MM.1S (cell line): ENCODE measurements at regions not wholly inside any gene's neighbourhood (a gene's known extent, or its start where the extent isn't known, plus 50 kb on each side); places are given as distances from the start of the nearest gene placed in this dataset.

Source experiments
- DNase-seq: peaks from one replicate; pipeline ENCODE4 v3.0.0-alpha.2; 2015
- H2AFZ ChIP-seq: fragments of 300-600 bp; sonication (generic); 2 replicates; pipeline ENCODE4 v1.6.0; 2016; ENCODE audit warnings: antibody characterized with exemption, low read length
- H3F3A ChIP-seq: fragments of 300-600 bp; sonication (generic); 2 replicates; pipeline ENCODE4 v1.6.1; 2016; ENCODE audit warnings: mild to moderate bottlenecking, antibody characterized with exemption, low read length, moderate library complexity, mixed read lengths; ENCODE audit not compliant: insufficient read depth
- H3K27ac ChIP-seq: fragments of 300-600 bp; sonication (generic); 2 replicates; pipeline ENCODE4 v1.5.1; 2016; ENCODE audit warnings: mild to moderate bottlenecking, low read length
- H3K27me3 ChIP-seq: fragments of 300-600 bp; sonication (generic); replicated peaks from 2 replicates; pipeline ENCODE4 v1.6.0; 2016; ENCODE audit warnings: low read length; ENCODE audit not compliant: insufficient read depth
- H3K36me3 ChIP-seq: fragments of 300-600 bp; sonication (generic); replicated peaks from 2 replicates; pipeline ENCODE4 v1.6.1; 2016; ENCODE audit warnings: mild to moderate bottlenecking, low read length, mixed read lengths; ENCODE audit not compliant: insufficient read depth
- H3K4me1 ChIP-seq: fragments of 300-600 bp; sonication (generic); 2 replicates; pipeline ENCODE4 v1.6.1; 2016; ENCODE audit warnings: low read length, mixed read lengths
- H3K4me2 ChIP-seq: fragments of 300-600 bp; sonication (generic); 2 replicates; pipeline ENCODE4 v1.6.0; 2016; ENCODE audit warnings: low read depth, low read length
- H3K4me3 ChIP-seq: fragments of 300-600 bp; sonication (generic); 2 replicates; pipeline ENCODE4 v1.5.1; 2016; ENCODE audit warnings: low read length, mixed read lengths
- H3K79me2 ChIP-seq: fragments of 300-600 bp; sonication (generic); 2 replicates; pipeline ENCODE4 v1.6.1; 2016; ENCODE audit warnings: mixed run types, low read length, mixed read lengths
- H3K9ac ChIP-seq: fragments of 300-600 bp; sonication (generic); 2 replicates; pipeline ENCODE4 v1.6.1; 2016; ENCODE audit warnings: low read length, mixed read lengths
- H3K9me2 ChIP-seq: fragments of 300-600 bp; sonication (generic); replicated peaks from 2 replicates; pipeline ENCODE4 v1.6.1; 2016; ENCODE audit warnings: mild to moderate bottlenecking, low read length, mixed read lengths; ENCODE audit not compliant: insufficient read depth
- H3K9me3 ChIP-seq: fragments of 300-600 bp; sonication (generic); replicated peaks from 2 replicates; pipeline ENCODE4 v1.6.1; 2016; ENCODE audit warnings: mild to moderate bottlenecking, low read length, mixed read lengths; ENCODE audit not compliant: insufficient read depth
- H4K20me1 ChIP-seq: fragments of 300-600 bp; sonication (generic); 2 replicates; pipeline ENCODE4 v1.6.1; 2016; ENCODE audit warnings: mild to moderate bottlenecking, low read length, moderate library complexity, mixed read lengths; ENCODE audit not compliant: insufficient read depth
- CTCF ChIP-seq: fragments of 300-600 bp; sonication (generic); IDR thresholded peaks from 2 replicates; pipeline ENCODE4 v1.5.1; 2016; ENCODE audit warnings: antibody characterized with exemption, low read length, mixed read lengths
- EZH2 ChIP-seq: fragments of 300-600 bp; sonication (generic); optimal IDR thresholded peaks from 2 replicates; pipeline ENCODE3; 2017; ENCODE audit warnings: low read depth, mild to moderate bottlenecking, antibody characterized with exemption, low read length, mixed read lengths
- EZH2phosphoT487 ChIP-seq: fragments of 300-600 bp; sonication (generic); IDR thresholded peaks from 2 replicates; pipeline ENCODE4 v1.6.1; 2018; ENCODE audit warnings: antibody characterized with exemption, low read length

- Histone ChIP-seq H3K79me2 (no peaks in the 10 kb centered on the region), H4K20me1 (no peaks in the 10 kb centered on the region), H3K4me2 (no peak overlapping the region), H3K9ac (no peak overlapping the region), H3F3A (no peaks in the 10 kb centered on the region), H3K4me1 (no peaks in the 10 kb centered on the region), H3K27ac (no peak overlapping the region), H3K9me2 (no peaks in the 10 kb centered on the region), H3K36me3 (no peaks in the 10 kb centered on the region), H3K4me3 (no peak overlapping the region), H2AFZ (no peak overlapping the region), H3K27me3 (no peaks in the 10 kb centered on the region), H3K9me3 (no peaks in the 10 kb centered on the region)
- DNase-seq, result no peak
- no peak for TF ChIP-seq CTCF
- no peak for TF ChIP-seq EZH2phosphoT487
- TF ChIP-seq EZH2, result no peak
Observed at GRCh38 chr18:22108674-22109073, 60.7 kb upstream of the GATA6 start.

- Histone ChIP-seq H3K9ac (no peak overlapping the region), H3K27me3 (no peaks in the 10 kb centered on the region), H3K4me1 (no peaks in the 10 kb centered on the region), H3K4me3 (no peak overlapping the region), H4K20me1 (no peaks in the 10 kb centered on the region), H3K9me3 (no peaks in the 10 kb centered on the region), H2AFZ (no peak overlapping the region), H3K4me2 (no peak overlapping the region), H3K36me3 (no peaks in the 10 kb centered on the region), H3F3A (no peaks in the 10 kb centered on the region), H3K27ac (no peak overlapping the region), H3K79me2 (no peaks in the 10 kb centered on the region), H3K9me2 (no peaks in the 10 kb centered on the region)
- no peak for TF ChIP-seq CTCF
- TF ChIP-seq EZH2, result no peak
- no peak for TF ChIP-seq EZH2phosphoT487
- DNase-seq, result no peak
Observed at GRCh38 chr18:22109535-22109934, 59.9 kb upstream of the GATA6 start.

GRCh38 chr18:22110461-22110924, 58.9 kb upstream of the GATA6 start:
- Histone ChIP-seq H3K79me2 (no peaks in the 10 kb centered on the region), H3F3A (no peaks in the 10 kb centered on the region), H3K4me2 (no peak overlapping the region), H3K9ac (no peak overlapping the region), H3K36me3 (no peaks in the 10 kb centered on the region), H2AFZ (no peak overlapping the region), H3K9me3 (no peaks in the 10 kb centered on the region), H3K4me3 (no peak overlapping the region), H3K27me3 (no peaks in the 10 kb centered on the region), H3K27ac (no peak overlapping the region), H3K4me1 (no peaks in the 10 kb centered on the region), H4K20me1 (no peaks in the 10 kb centered on the region), H3K9me2 (no peaks in the 10 kb centered on the region)
- no peak for DNase-seq
- TF ChIP-seq EZH2phosphoT487 (no peak), CTCF (no peak), EZH2 (no peak)

- H3K9me3 ChIP-seq, result no peaks in the 10 kb centered on the region
- no peak for TF ChIP-seq EZH2phosphoT487
- no peak for TF ChIP-seq CTCF
- no peak for TF ChIP-seq EZH2
- no peaks in the 10 kb centered on the region for H3K79me2 ChIP-seq
- no peak overlapping the region for H3K4me2 ChIP-seq
- H3K27ac ChIP-seq, result no peak overlapping the region
- no peaks in the 10 kb centered on the region for H3K4me1 ChIP-seq
- H3K36me3 ChIP-seq, result no peaks in the 10 kb centered on the region
- H3K9me2 ChIP-seq, result no peaks in the 10 kb centered on the region
- no peak overlapping the region for H3K9ac ChIP-seq
- no peaks in the 10 kb centered on the region for H3F3A ChIP-seq
- no peaks in the 10 kb centered on the region for H4K20me1 ChIP-seq
- DNase-seq, result no peak
- no peak overlapping the region for H3K4me3 ChIP-seq
- H2AFZ ChIP-seq, result no peak overlapping the region
- no peaks in the 10 kb centered on the region for H3K27me3 ChIP-seq
Observed at GRCh38 chr18:22112215-22112614, 57.2 kb upstream of the GATA6 start.
